HG02798 (cell line): ENCODE measurements at regions not wholly inside any gene's neighbourhood (a gene's known extent, or its start where the extent isn't known, plus 50 kb on each side); places are given as distances from the start of the nearest gene placed in this dataset.

Experiments
- ATAC-seq: cut with Tn5 transposase; IDR thresholded peaks from one replicate; pipeline ENCODE4 v1.9.1; 2021; ENCODE audit warnings: mild to moderate bottlenecking; ENCODE audit not compliant: unreplicated experiment, poor library complexity

- ATAC-seq = no peak
Observed at GRCh38 chr9:89759572-89759971, 154.8 kb downstream of the GADD45G start.

- ATAC-seq = no peak
Observed at GRCh38 chr9:89760123-89760522, 155.3 kb downstream of the GADD45G start.

GRCh38 chr9:89764217-89764616 lies 159.4 kb downstream of the GADD45G start:
- no peak for ATAC-seq

GRCh38 chr9:89765211-89765946 lies 160.6 kb downstream of the GADD45G start:
- no peak for ATAC-seq

- no peak for ATAC-seq
Observed at GRCh38 chr9:89766991-89767390, 162.2 kb downstream of the GADD45G start.

- no peak for ATAC-seq
Observed at GRCh38 chr9:89768051-89768450, 163.2 kb downstream of the GADD45G start.

GRCh38 chr9:89768650-89769071 lies 163.8 kb downstream of the GADD45G start:
- ATAC-seq = no peak

- no peak for ATAC-seq
Observed at GRCh38 chr9:89770531-89771174, 165.8 kb downstream of the GADD45G start.

- ATAC-seq = no peak
Observed at GRCh38 chr9:89771205-89771604, 166.4 kb downstream of the GADD45G start.

GRCh38 chr9:89773170-89773569 lies 168.4 kb downstream of the GADD45G start:
- no peak for ATAC-seq

- no peak for ATAC-seq
Observed at GRCh38 chr9:89774858-89775370, 170.1 kb downstream of the GADD45G start.

- no peak for ATAC-seq
Observed at GRCh38 chr9:89775641-89776040, 170.8 kb downstream of the GADD45G start.

GRCh38 chr9:89776795-89777525 lies 172.1 kb downstream of the GADD45G start:
- no peak for ATAC-seq

GRCh38 chr9:89777544-89777943 lies 172.7 kb downstream of the GADD45G start:
- ATAC-seq = no peak

- ATAC-seq = no peak
Observed at GRCh38 chr9:89778100-89779090, 173.6 kb downstream of the GADD45G start.

- ATAC-seq = no peak
Observed at GRCh38 chr9:89779405-89780203, 174.8 kb downstream of the GADD45G start.

GRCh38 chr9:89780959-89781358 lies 176.1 kb downstream of the GADD45G start:
- no peak for ATAC-seq

- peak; percentile 60 for ATAC-seq
Observed at GRCh38 chr9:89781838-89782540, 177.2 kb downstream of the GADD45G start.
